Midbrain (tissue), 1 donor: ENCODE measurements at regions not wholly inside any gene's neighbourhood (a gene's known extent, or its start where the extent isn't known, plus 50 kb on each side); places are given as distances from the start of the nearest gene placed in this dataset.
A peak's percentile ranks its signal among the peaks of the same experiment; 100 is the strongest.
"Not testable (repeated sequence)": the region's sequence is repeated elsewhere in the genome, so short reads cannot be mapped to it uniquely, and the experiment has no call there.

Experiments
- DNase-seq: peaks from one replicate; lab custom pipeline; 2025; lab: John Stamatoyannopoulos, UW

GRCh38 chr1:149360351-149360750, 114.5 kb upstream of the NBPF19 start:
- DNase-seq: not testable (repeated sequence)

GRCh38 chr1:149361310-149361709, 113.5 kb upstream of the NBPF19 start:
- not testable (repeated sequence) for DNase-seq

- DNase-seq: not testable (repeated sequence)
Measured at GRCh38 chr1:149364188-149364981, 110.5 kb upstream of the NBPF19 start.

DNA sequence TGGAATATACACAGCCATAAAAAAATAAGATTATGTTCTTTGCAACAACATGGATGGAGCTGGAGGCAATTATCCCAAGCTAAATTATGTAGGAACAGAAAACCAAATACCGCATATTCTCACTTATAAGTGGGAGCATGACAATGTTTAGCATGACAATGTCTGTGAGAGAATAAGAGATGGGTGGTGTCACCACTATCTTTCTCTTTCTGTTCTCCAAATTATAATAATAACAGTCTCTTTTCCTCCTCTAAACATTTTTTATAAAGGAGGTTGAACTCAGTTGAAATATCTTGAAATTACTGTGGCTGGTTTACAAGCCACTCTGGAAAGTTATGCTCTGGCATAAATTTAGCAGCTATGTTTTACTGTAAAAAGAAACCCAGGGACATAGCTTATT, 108.4 kb upstream of the NBPF19 start:
- DNase-seq: not testable (repeated sequence)

GRCh38 chr1:149367472-149368044, 107.3 kb upstream of the NBPF19 start:
- not testable (repeated sequence) for DNase-seq

GRCh38 chr1:149368337-149368736, 106.5 kb upstream of the NBPF19 start:
- not testable (repeated sequence) for DNase-seq

GRCh38 chr1:149369081-149369480, 105.8 kb upstream of the NBPF19 start:
- DNase-seq: not testable (repeated sequence)

DNA sequence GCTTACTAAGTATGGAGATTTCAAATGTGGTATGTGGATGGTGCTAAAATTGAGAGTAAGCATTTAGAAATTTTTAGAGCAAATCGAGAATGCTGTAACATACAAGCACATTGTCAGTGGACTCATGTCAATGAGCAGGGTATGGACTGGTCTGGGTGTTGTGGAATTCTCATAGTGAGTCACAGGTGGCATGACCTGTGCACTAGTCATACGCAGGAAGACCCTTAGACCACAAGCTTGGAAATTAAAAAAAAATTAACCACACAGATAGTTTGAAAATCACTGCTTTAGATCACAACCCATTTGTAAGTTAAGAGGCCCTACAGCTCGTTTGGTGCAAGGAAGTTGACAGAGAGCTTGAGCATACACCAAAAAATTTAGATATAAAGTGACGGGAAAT, 102.9 kb upstream of the NBPF19 start:
- not testable (repeated sequence) for DNase-seq

DNA sequence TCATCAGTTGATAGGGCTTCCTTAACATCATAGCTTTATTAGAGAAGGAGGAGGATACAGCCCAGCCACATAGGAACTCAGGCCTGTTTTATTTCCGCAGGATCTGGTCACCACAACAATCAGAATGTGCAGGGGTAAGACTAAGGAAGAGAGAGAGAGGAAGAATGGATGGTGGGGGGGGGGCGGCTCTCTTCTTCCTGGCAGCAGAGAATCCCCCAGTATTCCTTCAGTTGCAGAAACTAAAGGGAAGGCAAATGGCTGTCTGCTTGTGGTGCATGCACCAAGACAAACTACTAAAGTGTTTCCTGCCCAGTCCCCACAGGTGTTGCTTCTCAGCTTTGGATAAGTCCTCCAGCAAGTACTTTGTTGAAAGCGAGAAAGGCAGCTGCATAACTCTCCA, 96.4 kb upstream of the NBPF19 start:
- not testable (repeated sequence) for DNase-seq

GRCh38 chr1:149390173-149390926, 84.5 kb upstream of the NBPF19 start:
- peak; percentile 19 for DNase-seq

DNA sequence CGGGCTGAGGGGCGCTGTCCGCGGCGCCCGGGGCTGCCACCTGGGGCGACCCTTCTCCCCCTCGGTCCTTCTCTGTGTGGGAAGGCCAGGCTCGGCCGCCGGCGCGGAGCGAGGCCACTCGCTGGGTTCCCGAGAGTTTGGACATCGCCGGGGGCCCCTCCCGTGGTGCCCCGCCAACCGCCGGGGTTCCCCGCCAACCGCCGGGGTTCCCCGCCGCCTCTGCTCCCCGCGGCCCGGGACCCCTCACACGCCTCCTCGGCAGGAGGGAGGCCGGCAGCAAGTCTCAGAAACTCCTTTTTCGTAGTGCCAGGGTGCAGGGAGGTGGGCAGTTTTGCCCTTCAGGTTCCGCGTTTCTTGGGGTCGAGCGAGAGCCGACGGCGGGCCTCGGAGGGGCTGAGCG, 83.9 kb upstream of the NBPF19 start:
- not testable (repeated sequence) for DNase-seq

GRCh38 chr1:149395802-149396201, 79.0 kb upstream of the NBPF19 start:
- DNase-seq: not testable (repeated sequence)

DNA sequence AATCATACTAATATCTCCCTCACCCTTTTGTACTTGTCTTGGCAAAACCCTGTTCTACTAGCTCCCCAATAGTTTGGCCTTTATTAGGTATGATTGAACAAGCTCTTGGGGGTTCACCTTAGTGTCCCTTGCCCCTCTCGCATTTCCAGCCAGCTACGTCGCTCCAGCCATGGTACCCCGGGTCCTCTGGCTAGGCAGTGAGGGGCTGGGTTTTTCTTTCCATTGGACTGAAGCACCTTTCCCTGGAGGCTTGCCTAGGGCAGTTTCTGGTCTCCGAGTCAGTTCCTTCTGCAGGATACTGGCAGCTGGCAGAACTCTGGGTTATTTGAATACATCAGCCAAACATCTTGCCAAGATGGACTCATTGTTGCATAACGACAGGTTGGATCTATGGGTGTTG, 76.3 kb upstream of the NBPF19 start:
- DNase-seq: not testable (repeated sequence)

- not testable (repeated sequence) for DNase-seq
Measured at GRCh38 chr1:149408404-149408803, 66.4 kb upstream of the NBPF19 start.

DNA sequence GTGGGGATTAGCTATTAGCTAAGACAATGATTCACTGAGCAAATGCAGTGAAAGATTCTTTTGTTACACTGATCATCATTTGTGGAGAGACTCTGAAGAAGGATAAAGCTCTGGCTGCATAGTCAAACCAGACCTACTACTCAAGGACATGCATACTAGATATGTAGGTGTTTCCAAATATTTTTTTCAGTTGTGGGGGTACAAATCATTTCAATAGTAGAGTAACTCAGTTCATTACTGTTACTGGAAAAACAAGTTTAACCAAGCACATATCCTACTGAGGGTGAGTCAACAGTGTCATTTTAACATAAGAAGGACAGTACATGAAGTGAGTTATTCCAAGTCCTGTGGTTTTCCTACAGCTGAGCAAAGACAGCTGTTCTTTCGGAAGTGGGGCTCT, 59.5 kb upstream of the NBPF19 start:
- not testable (repeated sequence) for DNase-seq

GRCh38 chr1:149418782-149419181, 56.1 kb upstream of the NBPF19 start:
- DNase-seq: not testable (repeated sequence)

- DNase-seq: not testable (repeated sequence)
Measured at GRCh38 chr1:149423122-149423521, 51.7 kb upstream of the NBPF19 start.
